GM12878 (cell line): ENCODE measurements at regions not wholly inside any gene's neighbourhood (a gene's known extent, or its start where the extent isn't known, plus 50 kb on each side); places are given as distances from the start of the nearest gene placed in this dataset.

ENCODE experiments used
- ATAC-seq: fragments of 200-7000 bp; cut with Tn5 transposase; 3 replicates; pipeline ENCODE4 v1.9.1; 2020; ENCODE audit warnings: mild to moderate bottlenecking, moderate library complexity
- BruUV-seq: library from RNA; stranded (reverse); fragments of 400-500 nt; replicated peaks from 2 replicates; lab custom pipeline; 2021; lab: Mats Ljungman, UMichigan
- CTCF ChIA-PET: fragments of 300-600 bp; sonication (Branson Sonifier 250); formaldehyde crosslinking; extraction: SDS; loops from one replicate; lab custom pipeline; 2021; ENCODE audit warnings: inconsistent platforms; lab: Yijun Ruan, JAX
- POLR2A ChIA-PET: fragments of 350-600 bp; formaldehyde crosslinking; extraction: SDS; loops from one replicate; lab custom pipeline; 2021; ENCODE audit warnings: inconsistent platforms; lab: Charles Lee
- RAD21 ChIA-PET: fragments of 300-600 bp; sonication (Branson Sonifier 250); formaldehyde crosslinking; loops from one replicate; lab custom pipeline; 2023; ENCODE audit warnings: antibody characterized with exemption; ENCODE audit not compliant: unreplicated experiment; lab: Charles Lee
- SMC1A ChIA-PET: fragments of 300-600 bp; sonication (Branson Sonifier 250); formaldehyde crosslinking; loops from one replicate; lab custom pipeline; 2023; ENCODE audit not compliant: unreplicated experiment, uncharacterized antibody; lab: Charles Lee
- DNase-seq: peaks from one replicate; pipeline ENCODE4 v3.0.0-alpha.2; 2011; ENCODE audit warnings: low read depth, low spot score
- FAIRE-seq: peaks from 3 replicates; lab custom pipeline; 2011; peaks lifted over from hg19 to GRCh38; lab: Jason Lieb, UNC
- H2AFZ ChIP-seq: 2 replicates; pipeline ENCODE4 v1.6.0; 2011; ENCODE audit warnings: low read depth, low read length, control low read depth; ENCODE audit not compliant: control insufficient read depth
- H3K27ac ChIP-seq: 2 replicates; pipeline ENCODE4 v1.5.1; 2011; ENCODE audit warnings: control low read depth; ENCODE audit not compliant: control insufficient read depth, insufficient read depth
- H3K27me3 ChIP-seq, 2 experiments: replicated peaks in 1 of 2; 2 replicates each; pipeline versions ENCODE4 v1.6.0 to v1.6.1; 2011; ENCODE audit warnings: low read length in 1 of 2; ENCODE audit not compliant: control insufficient read depth in 2 of 2, insufficient read depth in 2 of 2
- H3K36me3 ChIP-seq, 2 experiments: 2 replicates each; pipeline ENCODE4 v1.5.1; 2011; ENCODE audit warnings: low read length in 1 of 2; ENCODE audit not compliant: control insufficient read depth in 2 of 2, insufficient read depth in 2 of 2
- H3K4me1 ChIP-seq: 2 replicates; pipeline ENCODE4 v1.6.1; 2011; ENCODE audit warnings: mild to moderate bottlenecking, low read length, moderate library complexity, mixed read lengths; ENCODE audit not compliant: control insufficient read depth, insufficient read depth
- H3K4me2 ChIP-seq: 2 replicates; pipeline ENCODE4 v1.6.0; 2011; ENCODE audit warnings: control low read depth; ENCODE audit not compliant: control insufficient read depth, insufficient read depth
- H3K4me3 ChIP-seq: fragments of 200-600 bp; sonication (generic); 2 replicates; pipeline ENCODE4 v1.5.1; 2016
- H3K79me2 ChIP-seq: 2 replicates; pipeline ENCODE4 v1.6.0; 2011; ENCODE audit warnings: low read length; ENCODE audit not compliant: control insufficient read depth, insufficient read depth
- H3K9ac ChIP-seq: 2 replicates; pipeline ENCODE4 v1.8.0; 2011; ENCODE audit warnings: low read length, control low read depth, mixed read lengths; ENCODE audit not compliant: control insufficient read depth, insufficient read depth
- H3K9me3 ChIP-seq: replicated peaks from 3 replicates; pipeline ENCODE4 v1.5.1; 2011; ENCODE audit warnings: mild to moderate bottlenecking, low read length; ENCODE audit not compliant: control insufficient read depth, insufficient read depth
- H4K20me1 ChIP-seq: 2 replicates; pipeline ENCODE4 v1.6.0; 2011; ENCODE audit not compliant: control insufficient read depth, insufficient read depth
- BRCA1 ChIP-seq: IDR thresholded peaks from 2 replicates; pipeline ENCODE4 v1.6.1; 2011; ENCODE audit warnings: low read depth, low read length, improper control_type of control experiment
- CBX3 ChIP-seq: fragments of 200-600 bp; sonication (generic); IDR thresholded peaks from 2 replicates; pipeline ENCODE4 v1.6.1; 2016; ENCODE audit warnings: low read depth, borderline replicate concordance
- CHD2 ChIP-seq: IDR thresholded peaks from 2 replicates; pipeline ENCODE4 v1.6.1; 2011; ENCODE audit warnings: low read depth, low read length, improper control_type of control experiment, borderline replicate concordance
- CREB1 ChIP-seq: IDR thresholded peaks from 2 replicates; pipeline ENCODE4 v1.6.1; 2012; ENCODE audit warnings: low read depth, mild to moderate bottlenecking, inconsistent platforms
- EED ChIP-seq: sonication (generic); IDR thresholded peaks from 2 replicates; pipeline ENCODE4 v1.6.1; 2016; ENCODE audit warnings: antibody characterized with exemption, low read depth
- EZH2 ChIP-seq: IDR thresholded peaks from 2 replicates; pipeline ENCODE4 v1.6.1; 2012; ENCODE audit warnings: low read depth, mild to moderate bottlenecking, control low read depth, inconsistent platforms, low read length, borderline replicate concordance; ENCODE audit not compliant: control insufficient read depth
- HDAC2 ChIP-seq: fragments of 200-600 bp; sonication (generic); IDR thresholded peaks from 2 replicates; pipeline ENCODE4 v1.6.1; 2017
- HDGF ChIP-seq: fragments of 450-650 bp; IDR thresholded peaks from 2 replicates; pipeline ENCODE4 v1.6.1; 2016; ENCODE audit warnings: antibody characterized with exemption
- MYC ChIP-seq: IDR thresholded peaks from 2 replicates; pipeline ENCODE4 v1.6.1; 2011; ENCODE audit warnings: mild to moderate bottlenecking, low read length, moderate library complexity, inconsistent platforms; ENCODE audit not compliant: insufficient read depth, insufficient replicate concordance, insufficient read length, severe bottlenecking
- NFXL1 ChIP-seq: fragments of 450-650 bp; IDR thresholded peaks from 2 replicates; pipeline ENCODE4 v1.6.1; 2017; ENCODE audit warnings: antibody characterized with exemption, mild to moderate bottlenecking, borderline replicate concordance
- NFYB ChIP-seq: IDR thresholded peaks from 2 replicates; pipeline ENCODE4 v1.6.1; 2011; ENCODE audit warnings: low read depth, mild to moderate bottlenecking, low read length, improper control_type of control experiment, moderate library complexity; ENCODE audit not compliant: insufficient read depth
- NR2C1 ChIP-seq: fragments of 450-650 bp; IDR thresholded peaks from 2 replicates; pipeline ENCODE4 v1.6.1; 2017; ENCODE audit warnings: antibody characterized with exemption, mild to moderate bottlenecking, moderate library complexity
- ZNF24 ChIP-seq: fragments of 450-650 bp; IDR thresholded peaks from 2 replicates; pipeline ENCODE4 v1.6.1; 2017; ENCODE audit warnings: antibody characterized with exemption, mild to moderate bottlenecking
- WGBS: methylation state at CpG from one replicate; pipeline ENCODE4 v1.1.6; 2016; ENCODE audit warnings: low lambda C conversion rate; ENCODE audit not compliant: insufficient replicate concordance, insufficient coverage; ENCODE audit errors: missing lambda C conversion rate; 5-methylcytosine and 5-hydroxymethylcytosine counted together
- in situ Hi-C: fragments of 300-500 bp; cut with MboI; formaldehyde crosslinking; loops from 9 replicates; pipeline ENCODE4 v1.14.3; 2018; ENCODE audit warnings: mixed read lengths
- intact Hi-C: fragments of 100-400 bp; cut with micrococcal nuclease; formaldehyde crosslinking; loops from one replicate; pipeline ENCODE4 v1.14.2; 2022; ENCODE audit not compliant: unreplicated experiment
- TF ChIP-seq, protein P1 (sequence below): IDR thresholded peaks from 2 replicates; pipeline ENCODE4 v1.6.1; 2011; ENCODE audit warnings: borderline replicate concordance, low read depth, mild to moderate bottlenecking, moderate library complexity, low read length; ENCODE audit not compliant: insufficient read depth, poor library complexity, severe bottlenecking

DNA sequence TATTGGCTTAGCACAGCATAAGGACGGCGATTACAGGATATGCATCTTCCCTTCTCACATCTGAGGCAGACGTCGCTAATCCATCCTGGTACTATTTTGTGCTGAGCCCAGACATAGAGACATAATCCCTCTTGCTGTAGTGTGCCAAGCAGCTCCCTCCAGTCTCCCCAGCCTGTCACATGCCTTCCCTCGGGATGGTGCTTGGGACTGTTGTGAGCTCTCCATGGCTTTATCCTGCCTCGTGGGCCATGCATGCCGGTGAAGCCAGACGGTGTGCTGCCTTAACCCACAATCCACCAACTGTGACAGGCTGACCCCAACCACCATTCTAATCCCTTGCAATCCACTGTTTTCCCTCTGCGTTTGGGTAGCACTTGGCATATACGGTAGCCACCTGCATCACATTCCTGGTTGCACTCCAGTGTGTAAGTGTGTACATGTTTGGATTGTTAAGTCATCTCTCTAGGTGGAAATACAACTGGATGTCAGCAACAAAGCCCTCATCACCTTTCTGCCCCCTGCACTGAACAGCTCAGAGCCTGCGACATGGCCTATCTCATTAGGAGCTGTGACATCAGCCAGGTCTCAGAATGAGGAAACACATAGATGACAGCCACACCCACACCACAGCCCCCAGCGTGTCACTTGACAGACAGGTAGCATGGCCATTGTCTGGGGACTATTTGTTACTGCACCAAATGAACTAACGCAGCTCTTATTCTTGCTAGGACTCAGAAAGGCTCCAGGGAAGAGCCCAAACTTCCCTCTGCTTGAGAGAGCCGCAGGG lies 374.8 kb upstream of the CDH4 start:
- RAD21 ChIA-PET = no interaction called here
- CTCF ChIA-PET = interaction anchor here (0.6 kb wide), 1 partner anchor 21 kb away, joined by 3 read pairs; no protein-coding TSS in a partner anchor
- no peaks in the 10 kb centered on the region for H3K36me3 ChIP-seq
- H2AFZ ChIP-seq = no peak overlapping the region
- SMC1A ChIA-PET = interaction anchor here (1.1 kb wide), 1 partner anchor 21 kb away, joined by 3 read pairs; no protein-coding TSS in a partner anchor
- H3K27me3 ChIP-seq = no peaks in the 10 kb centered on the region
- H3K4me3 ChIP-seq = no peak overlapping the region
- 44% methylated on average over 14 of the region's 14 CpGs for WGBS
- H3K9ac ChIP-seq = no peak overlapping the region
- no peak overlapping the region for H3K27ac ChIP-seq
- H3K79me2 ChIP-seq = no peaks in the 10 kb centered on the region
- in situ Hi-C loops = no loop called here
- TF ChIP-seq ZNF24 (no peak), EZH2 (no peak), CREB1 (no peak), NFYB (no peak), EED (no peak), BRCA1 (no peak), CBX3 (no peak), NFXL1 (no peak), CHD2 (no peak), HDGF (no peak), NR2C1 (no peak), MYC (no peak), HDAC2 (no peak)
- TF ChIP-seq, protein P1, sequence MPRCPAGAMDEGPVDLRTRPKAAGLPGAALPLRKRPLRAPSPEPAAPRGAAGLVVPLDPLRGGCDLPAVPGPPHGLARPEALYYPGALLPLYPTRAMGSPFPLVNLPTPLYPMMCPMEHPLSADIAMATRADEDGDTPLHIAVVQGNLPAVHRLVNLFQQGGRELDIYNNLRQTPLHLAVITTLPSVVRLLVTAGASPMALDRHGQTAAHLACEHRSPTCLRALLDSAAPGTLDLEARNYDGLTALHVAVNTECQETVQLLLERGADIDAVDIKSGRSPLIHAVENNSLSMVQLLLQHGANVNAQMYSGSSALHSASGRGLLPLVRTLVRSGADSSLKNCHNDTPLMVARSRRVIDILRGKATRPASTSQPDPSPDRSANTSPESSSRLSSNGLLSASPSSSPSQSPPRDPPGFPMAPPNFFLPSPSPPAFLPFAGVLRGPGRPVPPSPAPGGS = no peak
- TF ChIP-seq, all 136 proteins: peak for 0
- Histone ChIP-seq H4K20me1 (no peaks in the 10 kb centered on the region), H3K9me3 (no peaks in the 10 kb centered on the region; the same call in 2 of the 3 replicates), H3K4me1 (no peaks in the 10 kb centered on the region), H3K4me2 (no peak overlapping the region)
- intact Hi-C loops = no loop called here
- no TSS peak for BruUV-seq
- POLR2A ChIA-PET = no interaction called here
- ATAC-seq = no peak
- no peak for DNase-seq
- no peak for FAIRE-seq
